ENCODE measurements at regions not wholly inside any gene's neighbourhood (a gene's known extent, or its start where the extent isn't known, plus 50 kb on each side); places are given as distances from the start of the nearest gene placed in this dataset.

GRCh38 chr2:122322815-122323214 lies 567.4 kb downstream of the TSN start:
- Histone ChIP-seq H3K4me3 (ENCODE audit: low read depth, low read length) (no peak overlapping the region), H3K27me3 (ENCODE audit: control insufficient read depth, insufficient read depth, low read length) (no peaks in the 10 kb centered on the region), H3K36me3 (ENCODE audit: control insufficient read depth, insufficient read depth, low read length) (no peaks in the 10 kb centered on the region)
- DNase-seq (ENCODE audit: low read depth) (no peak), FAIRE-seq (peak; percentile 89)
- TF ChIP-seq CTCF (IDR thresholded peaks at IDR 0.05; ENCODE audit: insufficient read depth, low read length, severe bottlenecking), result no peak

- TF ChIP-seq CTCF (IDR thresholded peaks at IDR 0.05; ENCODE audit: insufficient read depth, low read length, severe bottlenecking), result no peak
- no peak for DNase-seq (ENCODE audit: low read depth)
- FAIRE-seq, result peak; percentile 72
Observed at GRCh38 chr2:122323927-122324326, 568.5 kb downstream of the TSN start.

GRCh38 chr2:122326471-122326870 lies 571.0 kb downstream of the TSN start:
- Histone ChIP-seq H3K36me3 (ENCODE audit: control insufficient read depth, insufficient read depth, low read length) (no peaks in the 10 kb centered on the region), H3K4me3 (ENCODE audit: low read depth, low read length) (no peak overlapping the region), H3K27me3 (ENCODE audit: control insufficient read depth, insufficient read depth, low read length) (no peaks in the 10 kb centered on the region)
- FAIRE-seq (no peak), DNase-seq (ENCODE audit: low read depth) (no peak)
- no peak for TF ChIP-seq CTCF (IDR thresholded peaks at IDR 0.05; ENCODE audit: insufficient read depth, low read length, severe bottlenecking)

More at GRCh38 chr2:122323927-122324326, 568.5 kb downstream of the TSN start:
- no peaks in the 10 kb centered on the region for H3K36me3 ChIP-seq (ENCODE audit: control insufficient read depth, insufficient read depth, low read length)
- no peaks in the 10 kb centered on the region for H3K27me3 ChIP-seq (ENCODE audit: control insufficient read depth, insufficient read depth, low read length)
- H3K4me3 ChIP-seq (ENCODE audit: low read depth, low read length), result no peak overlapping the region

GRCh38 chr2:122328816-122329215 lies 573.4 kb downstream of the TSN start:
- Histone ChIP-seq H3K27me3 (ENCODE audit: control insufficient read depth, insufficient read depth, low read length) (no peaks in the 10 kb centered on the region), H3K4me3 (ENCODE audit: low read depth, low read length) (no peak overlapping the region), H3K36me3 (ENCODE audit: control insufficient read depth, insufficient read depth, low read length) (no peaks in the 10 kb centered on the region)
- TF ChIP-seq CTCF (IDR thresholded peaks at IDR 0.05; ENCODE audit: insufficient read depth, low read length, severe bottlenecking), result no peak
- peak; percentile 11 for DNase-seq (ENCODE audit: low read depth)
- no peak for FAIRE-seq

GRCh38 chr2:122329278-122329677 lies 573.8 kb downstream of the TSN start:
- H3K27me3 ChIP-seq (ENCODE audit: control insufficient read depth, insufficient read depth, low read length), result no peaks in the 10 kb centered on the region
- DNase-seq (ENCODE audit: low read depth) (peak; percentile 13), FAIRE-seq (no peak)
- H3K36me3 ChIP-seq (ENCODE audit: control insufficient read depth, insufficient read depth, low read length), result no peaks in the 10 kb centered on the region
- no peak overlapping the region for H3K4me3 ChIP-seq (ENCODE audit: low read depth, low read length)
- no peak for TF ChIP-seq CTCF (IDR thresholded peaks at IDR 0.05; ENCODE audit: insufficient read depth, low read length, severe bottlenecking)

GRCh38 chr2:122333932-122334331 lies 578.5 kb downstream of the TSN start:
- TF ChIP-seq CTCF (IDR thresholded peaks at IDR 0.05; ENCODE audit: insufficient read depth, low read length, severe bottlenecking), result no peak

More at GRCh38 chr2:122333932-122334331, 578.5 kb downstream of the TSN start:
- no peak overlapping the region for H3K4me3 ChIP-seq (ENCODE audit: low read depth, low read length)
- FAIRE-seq, result peak; percentile 76
- no peaks in the 10 kb centered on the region for H3K36me3 ChIP-seq (ENCODE audit: control insufficient read depth, insufficient read depth, low read length)
- DNase-seq (ENCODE audit: low read depth), result no peak
- no peaks in the 10 kb centered on the region for H3K27me3 ChIP-seq (ENCODE audit: control insufficient read depth, insufficient read depth, low read length)

Data from bronchial epithelial cell (primary cell).